ENCODE measurements at regions not wholly inside any gene's neighbourhood (a gene's known extent, or its start where the extent isn't known, plus 50 kb on each side); places are given as distances from the start of the nearest gene placed in this dataset.

DNA sequence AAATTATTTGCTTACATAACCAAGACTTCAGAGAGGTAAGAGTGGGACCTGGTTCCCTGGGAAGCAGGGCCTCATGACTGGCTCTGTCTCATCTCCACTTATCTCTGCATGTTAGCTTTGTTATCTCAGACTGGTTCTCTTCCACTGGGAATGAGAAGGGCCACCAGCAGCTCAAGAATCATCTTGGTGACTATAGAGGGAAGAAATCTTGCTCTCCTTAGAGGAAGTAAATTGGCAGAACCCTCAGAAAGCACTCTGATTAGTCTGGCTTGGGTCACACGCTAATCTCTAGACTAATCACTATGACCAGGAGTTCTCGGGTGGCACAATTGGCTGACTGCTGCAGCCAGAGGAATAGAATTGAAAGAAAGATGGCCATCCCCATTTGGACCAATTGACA is 110.8 kb upstream of the KRAS start (continued):
- no peak for TF ChIP-seq RXRA (IDR thresholded peaks at IDR 0.05; ENCODE audit: insufficient read depth, low read depth, low read length)
- TF ChIP-seq TAF1 (IDR thresholded peaks at IDR 0.05; ENCODE audit: low read depth, low read length): no peak
- TF ChIP-seq JUND (IDR thresholded peaks at IDR 0.05; ENCODE audit: low read length): no peak
- TF ChIP-seq CREB1 (IDR thresholded peaks at IDR 0.05): no peak
- no peak for TF ChIP-seq KDM1A (IDR thresholded peaks at IDR 0.05; ENCODE audit: borderline replicate concordance, low read length)
- TF ChIP-seq, protein P1, sequence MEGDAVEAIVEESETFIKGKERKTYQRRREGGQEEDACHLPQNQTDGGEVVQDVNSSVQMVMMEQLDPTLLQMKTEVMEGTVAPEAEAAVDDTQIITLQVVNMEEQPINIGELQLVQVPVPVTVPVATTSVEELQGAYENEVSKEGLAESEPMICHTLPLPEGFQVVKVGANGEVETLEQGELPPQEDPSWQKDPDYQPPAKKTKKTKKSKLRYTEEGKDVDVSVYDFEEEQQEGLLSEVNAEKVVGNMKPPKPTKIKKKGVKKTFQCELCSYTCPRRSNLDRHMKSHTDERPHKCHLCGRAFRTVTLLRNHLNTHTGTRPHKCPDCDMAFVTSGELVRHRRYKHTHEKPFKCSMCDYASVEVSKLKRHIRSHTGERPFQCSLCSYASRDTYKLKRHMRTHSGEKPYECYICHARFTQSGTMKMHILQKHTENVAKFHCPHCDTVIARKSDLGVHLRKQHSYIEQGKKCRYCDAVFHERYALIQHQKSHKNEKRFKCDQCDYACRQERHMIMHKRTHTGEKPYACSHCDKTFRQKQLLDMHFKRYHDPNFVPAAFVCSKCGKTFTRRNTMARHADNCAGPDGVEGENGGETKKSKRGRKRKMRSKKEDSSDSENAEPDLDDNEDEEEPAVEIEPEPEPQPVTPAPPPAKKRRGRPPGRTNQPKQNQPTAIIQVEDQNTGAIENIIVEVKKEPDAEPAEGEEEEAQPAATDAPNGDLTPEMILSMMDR (IDR thresholded peaks at IDR 0.05; ENCODE audit: control extremely low read depth in 1 of 3, insufficient read depth in 1 of 3, low read depth in 1 of 3, low read length in 3 of 3): no peak
- TF ChIP-seq FOSL1 (IDR thresholded peaks at IDR 0.05; ENCODE audit: insufficient read depth, low read depth, low read length): no peak
- no peak for TF ChIP-seq SUZ12 (IDR thresholded peaks at IDR 0.05; ENCODE audit: low read length)

Data from H1 (cell line).